PC-9 (cell line): ENCODE measurements at regions not wholly inside any gene's neighbourhood (a gene's known extent, or its start where the extent isn't known, plus 50 kb on each side); places are given as distances from the start of the nearest gene placed in this dataset.

ENCODE experiments used
- EZH2 ChIP-seq: fragments of 200-600 bp; sonication (generic); IDR thresholded peaks from 2 replicates; pipeline ENCODE4 v1.8.0; 2017; ENCODE audit warnings: antibody characterized with exemption, low read depth
- TF ChIP-seq, protein P1 (sequence below): fragments of 200-600 bp; sonication (generic); conservative IDR thresholded peaks from 2 replicates; pipeline ENCODE4 v1.6.1; 2017; ENCODE audit warnings: mixed run types, antibody characterized with exemption, mild to moderate bottlenecking, moderate library complexity

DNA sequence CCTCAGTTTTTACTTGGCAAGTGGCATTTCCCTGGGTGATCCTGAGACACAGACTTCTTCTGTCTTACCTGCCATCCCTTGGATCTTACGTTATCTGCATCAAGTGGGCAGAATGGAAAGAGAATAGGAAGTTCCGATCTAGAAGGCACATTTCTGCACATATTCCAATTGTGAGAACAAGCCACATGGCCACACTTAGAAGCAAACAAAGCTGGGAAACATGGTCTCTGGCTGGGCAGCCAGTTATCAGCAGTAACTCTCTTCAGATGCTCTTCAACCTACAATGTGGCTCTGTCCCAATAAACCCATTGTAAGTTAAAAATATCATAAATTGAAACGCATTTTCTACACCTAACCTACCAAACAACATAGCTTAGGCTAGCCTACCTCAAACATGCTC is 67.3 kb upstream of the CCN6 start:
- TF ChIP-seq, protein P1, sequence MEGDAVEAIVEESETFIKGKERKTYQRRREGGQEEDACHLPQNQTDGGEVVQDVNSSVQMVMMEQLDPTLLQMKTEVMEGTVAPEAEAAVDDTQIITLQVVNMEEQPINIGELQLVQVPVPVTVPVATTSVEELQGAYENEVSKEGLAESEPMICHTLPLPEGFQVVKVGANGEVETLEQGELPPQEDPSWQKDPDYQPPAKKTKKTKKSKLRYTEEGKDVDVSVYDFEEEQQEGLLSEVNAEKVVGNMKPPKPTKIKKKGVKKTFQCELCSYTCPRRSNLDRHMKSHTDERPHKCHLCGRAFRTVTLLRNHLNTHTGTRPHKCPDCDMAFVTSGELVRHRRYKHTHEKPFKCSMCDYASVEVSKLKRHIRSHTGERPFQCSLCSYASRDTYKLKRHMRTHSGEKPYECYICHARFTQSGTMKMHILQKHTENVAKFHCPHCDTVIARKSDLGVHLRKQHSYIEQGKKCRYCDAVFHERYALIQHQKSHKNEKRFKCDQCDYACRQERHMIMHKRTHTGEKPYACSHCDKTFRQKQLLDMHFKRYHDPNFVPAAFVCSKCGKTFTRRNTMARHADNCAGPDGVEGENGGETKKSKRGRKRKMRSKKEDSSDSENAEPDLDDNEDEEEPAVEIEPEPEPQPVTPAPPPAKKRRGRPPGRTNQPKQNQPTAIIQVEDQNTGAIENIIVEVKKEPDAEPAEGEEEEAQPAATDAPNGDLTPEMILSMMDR: no peak
- TF ChIP-seq EZH2: no peak
